ENCODE measurements at regions not wholly inside any gene's neighbourhood (a gene's known extent, or its start where the extent isn't known, plus 50 kb on each side); places are given as distances from the start of the nearest gene placed in this dataset.

DNA sequence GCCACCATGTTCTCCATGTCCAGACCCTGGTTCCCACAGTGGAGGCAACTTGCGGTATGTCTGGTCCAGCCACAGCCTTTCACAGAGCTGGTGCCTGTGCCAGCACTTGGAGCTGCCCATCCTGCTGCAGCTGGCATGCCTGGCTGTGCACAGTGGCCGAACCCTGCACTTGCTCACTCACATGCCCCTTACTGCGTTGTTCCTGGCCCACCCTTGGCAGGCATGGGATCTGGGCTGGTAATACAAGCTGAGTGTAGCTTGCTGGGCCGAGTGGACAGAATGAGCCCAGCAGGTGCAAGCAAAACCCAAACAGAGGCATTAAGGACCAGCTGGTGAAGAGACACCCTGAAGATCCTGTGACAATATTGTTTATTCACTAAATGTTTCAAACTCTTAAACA lies 583.9 kb upstream of the SLITRK6 start:
- Histone ChIP-seq H3K9me2 (ENCODE audit: insufficient read depth, low read length) (no peaks in the 10 kb centered on the region; the same call in 1 of the 2 replicates), H3K4me3 (ENCODE audit: low read depth, low read length, poor library complexity, severe bottlenecking) (no peak overlapping the region), H3K79me2 (ENCODE audit: insufficient read depth, low read depth, low read length) (no peaks in the 10 kb centered on the region), H3K27ac (ENCODE audit: low read depth, low read length, poor library complexity, severe bottlenecking) (no peak overlapping the region), H2AFZ (ENCODE audit: low read length) (no peak overlapping the region), H3K4me1 (ENCODE audit: insufficient read depth, low read length, poor library complexity, severe bottlenecking) (no peaks in the 10 kb centered on the region), H3K9me3 (ENCODE audit: low read length) (no peaks in the 10 kb centered on the region), H4K20me1 (ENCODE audit: insufficient read depth, low read length) (no peaks in the 10 kb centered on the region), H3K36me3 (ENCODE audit: insufficient read depth, low read length) (no peaks in the 10 kb centered on the region), H3K4me2 (ENCODE audit: low read length) (no peak overlapping the region)
- TF ChIP-seq EZH2phosphoT487 (IDR thresholded peaks at IDR 0.05; ENCODE audit: borderline replicate concordance, low read depth, low read length) = no peak
- TF ChIP-seq, protein P1, sequence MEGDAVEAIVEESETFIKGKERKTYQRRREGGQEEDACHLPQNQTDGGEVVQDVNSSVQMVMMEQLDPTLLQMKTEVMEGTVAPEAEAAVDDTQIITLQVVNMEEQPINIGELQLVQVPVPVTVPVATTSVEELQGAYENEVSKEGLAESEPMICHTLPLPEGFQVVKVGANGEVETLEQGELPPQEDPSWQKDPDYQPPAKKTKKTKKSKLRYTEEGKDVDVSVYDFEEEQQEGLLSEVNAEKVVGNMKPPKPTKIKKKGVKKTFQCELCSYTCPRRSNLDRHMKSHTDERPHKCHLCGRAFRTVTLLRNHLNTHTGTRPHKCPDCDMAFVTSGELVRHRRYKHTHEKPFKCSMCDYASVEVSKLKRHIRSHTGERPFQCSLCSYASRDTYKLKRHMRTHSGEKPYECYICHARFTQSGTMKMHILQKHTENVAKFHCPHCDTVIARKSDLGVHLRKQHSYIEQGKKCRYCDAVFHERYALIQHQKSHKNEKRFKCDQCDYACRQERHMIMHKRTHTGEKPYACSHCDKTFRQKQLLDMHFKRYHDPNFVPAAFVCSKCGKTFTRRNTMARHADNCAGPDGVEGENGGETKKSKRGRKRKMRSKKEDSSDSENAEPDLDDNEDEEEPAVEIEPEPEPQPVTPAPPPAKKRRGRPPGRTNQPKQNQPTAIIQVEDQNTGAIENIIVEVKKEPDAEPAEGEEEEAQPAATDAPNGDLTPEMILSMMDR (conservative IDR thresholded peaks at IDR 0.05; ENCODE audit: low read length) = no peak
- ChIA-PET CTCF (ENCODE audit: unreplicated experiment) (no interaction called here), POLR2A (no interaction called here)
- no peak for DNase-seq (ENCODE audit: low spot score)
- intact Hi-C loops (cut with micrococcal nuclease; ENCODE audit: unreplicated experiment) = no loop called here
- BruUV-seq (replicated peaks) = no TSS peak

DNA sequence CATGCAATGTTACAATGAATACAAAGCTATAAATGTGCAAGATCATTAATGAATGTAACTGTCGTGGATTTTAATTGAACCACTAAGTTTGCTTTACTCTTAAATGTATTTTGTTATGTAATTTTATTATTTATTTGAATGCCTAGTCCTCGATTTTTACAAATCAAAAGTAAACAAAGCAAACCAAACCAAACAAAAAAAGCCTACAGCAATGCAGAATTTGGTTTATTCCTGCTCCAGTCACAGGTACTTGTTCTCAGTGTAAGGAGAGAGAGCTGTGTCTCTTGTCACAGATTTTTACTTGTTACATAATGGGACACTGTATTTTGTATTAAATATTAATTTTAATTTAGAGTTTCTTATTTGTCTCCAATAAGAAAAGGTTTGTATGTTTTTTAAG lies 584.3 kb upstream of the SLITRK6 start:
- BruUV-seq (replicated peaks) = no TSS peak
- DNase-seq (ENCODE audit: low spot score) = no peak
- CTCF ChIA-PET (ENCODE audit: unreplicated experiment) = no interaction called here

DNA sequence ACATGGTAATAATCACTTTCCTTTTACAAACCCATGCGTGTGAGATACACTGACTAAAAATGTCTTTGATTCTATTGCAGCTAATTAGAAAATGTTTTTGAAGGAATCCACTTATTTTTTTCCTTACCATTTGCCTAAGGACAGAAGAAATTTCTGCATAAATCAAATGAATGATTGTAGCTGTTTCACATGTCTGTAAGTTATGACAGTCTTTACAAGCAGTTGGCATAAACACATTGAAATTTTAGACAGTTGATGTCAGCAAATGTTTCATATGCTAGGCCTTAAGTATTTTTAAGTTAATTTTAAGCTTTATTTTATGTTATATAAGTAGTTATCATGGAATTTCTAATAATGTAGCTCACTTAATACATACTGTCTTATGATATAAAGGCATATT lies 598.4 kb upstream of the SLITRK6 start:
- Histone ChIP-seq H4K20me1 (ENCODE audit: insufficient read depth, low read length) (no peaks in the 10 kb centered on the region), H3K4me2 (ENCODE audit: low read length) (no peak overlapping the region), H3K79me2 (ENCODE audit: insufficient read depth, low read depth, low read length) (no peaks in the 10 kb centered on the region), H2AFZ (ENCODE audit: low read length) (no peak overlapping the region), H3K9me3 (ENCODE audit: low read length) (no peaks in the 10 kb centered on the region; the same call in 1 of the 2 replicates), H3K4me1 (ENCODE audit: insufficient read depth, low read length, poor library complexity, severe bottlenecking) (no peaks in the 10 kb centered on the region), H3K27ac (ENCODE audit: low read depth, low read length, poor library complexity, severe bottlenecking) (no peak overlapping the region), H3K4me3 (ENCODE audit: low read depth, low read length, poor library complexity, severe bottlenecking) (no peak overlapping the region), H3K9me2 (ENCODE audit: insufficient read depth, low read length) (no peaks in the 10 kb centered on the region), H3K36me3 (ENCODE audit: insufficient read depth, low read length) (no peaks in the 10 kb centered on the region)
- BruUV-seq (replicated peaks) = no TSS peak
- POLR2A ChIA-PET = interaction anchor here (0.8 to 1.0 kb wide), 2 partner anchors 10 to 33 kb away, joined by 3 to 4 read pairs; no protein-coding TSS in a partner anchor
- no peak for TF ChIP-seq EZH2phosphoT487 (IDR thresholded peaks at IDR 0.05; ENCODE audit: borderline replicate concordance, low read depth, low read length)
- TF ChIP-seq, protein P1 (conservative IDR thresholded peaks at IDR 0.05; ENCODE audit: low read length) = no peak
- intact Hi-C loops (cut with micrococcal nuclease; ENCODE audit: unreplicated experiment) = no loop called here
- CTCF ChIA-PET (ENCODE audit: unreplicated experiment) = no interaction called here
- DNase-seq (ENCODE audit: low spot score) = no peak

More for the DNA sequence above, 584.3 kb upstream of the SLITRK6 start:
- POLR2A ChIA-PET = no interaction called here
- intact Hi-C loops (cut with micrococcal nuclease; ENCODE audit: unreplicated experiment) = no loop called here
- no peaks in the 10 kb centered on the region for H3K4me1 ChIP-seq (ENCODE audit: insufficient read depth, low read length, poor library complexity, severe bottlenecking)
- H3K4me2 ChIP-seq (ENCODE audit: low read length) = no peak overlapping the region
- H2AFZ ChIP-seq (ENCODE audit: low read length) = no peak overlapping the region
- H3K9me3 ChIP-seq (ENCODE audit: low read length) = no peaks in the 10 kb centered on the region
- no peaks in the 10 kb centered on the region for H4K20me1 ChIP-seq (ENCODE audit: insufficient read depth, low read length)
- H3K9me2 ChIP-seq (ENCODE audit: insufficient read depth, low read length) = no peaks in the 10 kb centered on the region; the same call in 1 of the 2 replicates
- H3K27ac ChIP-seq (ENCODE audit: low read depth, low read length, poor library complexity, severe bottlenecking) = no peak overlapping the region
- no peak overlapping the region for H3K4me3 ChIP-seq (ENCODE audit: low read depth, low read length, poor library complexity, severe bottlenecking)
- no peaks in the 10 kb centered on the region for H3K79me2 ChIP-seq (ENCODE audit: insufficient read depth, low read depth, low read length)
- H3K36me3 ChIP-seq (ENCODE audit: insufficient read depth, low read length) = no peaks in the 10 kb centered on the region
- TF ChIP-seq, protein P1 (conservative IDR thresholded peaks at IDR 0.05; ENCODE audit: low read length) = no peak
- no peak for TF ChIP-seq EZH2phosphoT487 (IDR thresholded peaks at IDR 0.05; ENCODE audit: borderline replicate concordance, low read depth, low read length)
